HG02798 (cell line): ENCODE measurements at regions not wholly inside any gene's neighbourhood (a gene's known extent, or its start where the extent isn't known, plus 50 kb on each side); places are given as distances from the start of the nearest gene placed in this dataset.
"Not testable (repeated sequence)": the region's sequence is repeated elsewhere in the genome, so short reads cannot be mapped to it uniquely, and the experiment has no call there.

Experiments used
- ATAC-seq: cut with Tn5 transposase; IDR thresholded peaks from one replicate; pipeline ENCODE4 v1.9.1; 2021; ENCODE audit warnings: mild to moderate bottlenecking; ENCODE audit not compliant: unreplicated experiment, poor library complexity

GRCh38 chr2:87075054-87075790, 53.6 kb upstream of the PLGLB1 start:
- ATAC-seq, result not testable (repeated sequence)

- ATAC-seq, result peak; percentile 30
Measured at GRCh38 chr2:87075791-87076252, 54.2 kb upstream of the PLGLB1 start.

- peak; percentile 93 for ATAC-seq
Measured at GRCh38 chr2:87076253-87077123, 54.8 kb upstream of the PLGLB1 start.

- peak; percentile 9 for ATAC-seq
Measured at GRCh38 chr2:87077124-87077446, 55.4 kb upstream of the PLGLB1 start.

- ATAC-seq, result not testable (repeated sequence)
Measured at GRCh38 chr2:87081727-87082126, 60.1 kb upstream of the PLGLB1 start.

DNA sequence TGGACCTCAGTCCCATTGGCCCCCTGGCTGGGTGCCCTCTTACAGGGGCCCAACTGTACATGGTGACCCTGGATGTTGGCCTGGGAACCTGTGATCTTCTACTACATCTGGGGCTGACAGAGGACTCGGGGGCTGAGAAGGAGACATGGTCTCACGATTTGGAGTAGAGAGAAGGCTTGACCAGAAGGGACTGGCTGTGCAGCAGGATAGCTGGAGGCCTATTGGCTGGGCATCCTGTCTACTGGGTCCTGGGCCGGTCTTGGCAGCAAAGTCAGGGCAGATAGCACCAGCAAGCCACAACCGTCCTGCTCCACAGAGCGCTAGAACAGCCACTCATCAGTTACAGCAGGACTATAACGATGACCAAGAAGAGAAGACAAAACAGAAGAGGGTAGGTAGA, 66.4 kb upstream of the PLGLB1 start:
- ATAC-seq, result not testable (repeated sequence)

- ATAC-seq, result not testable (repeated sequence)
Measured at GRCh38 chr2:87089401-87089800, 67.8 kb upstream of the PLGLB1 start.

- not testable (repeated sequence) for ATAC-seq
Measured at GRCh38 chr2:87093252-87093651, 71.6 kb upstream of the PLGLB1 start.

- not testable (repeated sequence) for ATAC-seq
Measured at GRCh38 chr2:87093937-87094529, 72.4 kb upstream of the PLGLB1 start.

DNA sequence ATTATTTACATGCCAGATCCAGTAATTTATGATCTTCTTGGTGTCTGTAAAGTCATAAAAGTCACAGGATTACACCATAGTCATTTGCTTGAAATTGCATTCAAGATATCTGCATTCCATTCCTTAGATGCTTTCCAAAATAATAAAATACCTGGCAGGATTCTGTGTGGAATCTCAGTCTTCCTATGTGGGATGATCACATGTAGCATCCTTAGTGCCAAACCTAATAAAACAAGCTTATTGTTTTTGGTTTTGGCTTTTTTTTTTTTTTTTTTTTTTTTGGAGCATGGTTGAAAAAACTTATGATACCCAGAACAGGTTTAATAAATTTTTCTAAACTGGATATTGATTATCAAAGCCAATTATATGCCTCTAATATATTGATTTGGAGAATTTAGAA, 74.2 kb upstream of the PLGLB1 start:
- not testable (repeated sequence) for ATAC-seq

- not testable (repeated sequence) for ATAC-seq
Measured at GRCh38 chr2:87128761-87129553, 107.3 kb upstream of the PLGLB1 start.

DNA sequence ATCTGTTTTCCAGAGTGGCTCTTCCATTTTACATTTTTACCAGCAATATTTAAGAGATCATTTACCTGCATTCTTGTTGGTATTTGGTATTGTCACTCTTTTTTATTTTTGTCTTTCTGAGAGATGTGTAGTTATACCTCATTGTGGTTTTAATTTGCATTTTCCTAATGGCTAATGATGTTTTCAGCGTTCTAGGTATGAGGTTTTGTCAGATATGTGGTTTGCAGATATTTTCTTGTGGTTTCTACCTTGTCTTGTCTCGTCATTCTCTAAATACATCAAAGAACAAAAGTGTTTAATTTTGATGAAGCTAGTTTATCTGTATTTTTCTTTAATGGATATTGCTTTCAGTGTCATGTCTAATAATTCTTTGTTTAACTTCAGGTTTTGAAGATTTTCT, 110.9 kb upstream of the PLGLB1 start:
- ATAC-seq, result not testable (repeated sequence)

GRCh38 chr2:87151835-87152493, 130.3 kb upstream of the PLGLB1 start:
- not testable (repeated sequence) for ATAC-seq

GRCh38 chr2:87174454-87174853, 152.8 kb upstream of the PLGLB1 start:
- not testable (repeated sequence) for ATAC-seq

- ATAC-seq, result not testable (repeated sequence)
Measured at GRCh38 chr2:87183373-87183772, 161.7 kb upstream of the PLGLB1 start.

- not testable (repeated sequence) for ATAC-seq
Measured at GRCh38 chr2:87184260-87184659, 162.6 kb upstream of the PLGLB1 start.

DNA sequence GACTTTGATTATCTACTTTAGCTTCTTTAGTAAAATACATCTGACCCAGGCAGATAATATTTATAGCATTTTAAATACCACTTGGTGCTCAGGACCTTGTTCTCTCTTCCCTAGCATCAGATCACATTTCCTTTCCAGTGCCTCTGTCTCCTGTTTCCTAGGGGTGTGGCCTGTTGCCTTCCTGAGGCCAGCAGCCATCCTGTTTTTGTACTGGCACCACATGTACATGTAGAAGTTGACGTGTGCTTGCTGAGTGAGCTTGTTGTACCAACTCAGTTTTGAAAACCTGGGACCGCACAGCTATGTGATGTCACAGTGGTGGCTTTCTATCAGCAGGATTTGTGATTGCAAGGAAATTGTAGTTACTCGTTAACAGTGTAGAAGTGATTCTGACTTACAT, 167.6 kb upstream of the PLGLB1 start:
- not testable (repeated sequence) for ATAC-seq

DNA sequence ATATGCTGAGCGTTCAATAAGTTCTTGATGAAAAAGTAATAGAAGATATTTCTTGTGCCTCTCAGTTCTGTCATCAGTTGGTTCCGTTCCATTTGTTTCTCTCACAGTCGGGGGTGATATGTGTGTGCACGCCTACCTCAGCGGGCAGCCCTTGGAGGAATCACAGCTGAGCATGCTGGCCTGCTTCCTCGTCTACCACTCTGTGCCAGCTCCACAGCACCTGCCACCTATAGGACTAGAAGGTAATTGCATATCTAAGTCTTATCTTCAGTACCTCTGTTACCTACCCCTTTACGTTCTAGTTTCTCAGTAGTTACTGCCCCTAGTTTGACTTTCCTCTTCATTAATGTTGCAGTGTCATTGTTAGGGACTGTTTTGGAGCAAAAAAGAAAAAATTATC, 171.7 kb upstream of the PLGLB1 start:
- peak; percentile 89 for ATAC-seq

DNA sequence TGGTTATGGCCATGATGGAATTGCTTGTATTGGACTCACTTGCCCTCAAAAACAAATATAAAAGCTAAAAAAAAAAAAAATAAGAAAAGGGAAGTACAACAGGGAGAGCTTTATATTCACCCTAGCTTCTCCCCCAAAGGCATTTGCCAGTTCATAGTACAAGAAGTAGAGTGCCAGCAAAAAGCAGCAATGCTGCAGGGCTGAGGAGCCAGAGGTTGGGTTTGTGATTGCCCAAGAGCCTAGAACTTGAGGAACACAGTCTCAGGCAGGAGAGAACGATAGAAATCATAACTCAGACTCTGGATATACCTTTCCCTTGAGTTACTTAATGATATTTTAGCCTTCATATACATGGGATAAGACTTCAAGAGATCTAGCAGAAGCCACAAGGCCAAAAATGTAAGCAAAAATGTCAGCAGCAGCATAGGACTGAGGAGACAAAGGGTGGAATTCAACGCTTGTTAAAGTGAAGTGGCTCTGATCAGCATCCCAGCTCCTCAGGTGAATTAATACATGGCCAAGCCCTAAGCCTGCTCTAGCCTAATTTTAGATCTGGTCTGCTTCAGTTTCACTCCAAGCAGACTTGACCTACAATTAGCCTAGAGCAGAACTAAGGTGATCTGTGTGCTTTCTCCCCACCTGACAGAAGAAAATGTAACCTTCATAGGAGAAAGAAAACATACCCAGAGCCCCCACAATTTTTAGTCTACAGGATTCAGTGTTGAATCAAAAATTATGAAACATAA, 172.8 kb upstream of the PLGLB1 start:
- ATAC-seq, result not testable (repeated sequence)
